Suprapubic skin (tissue), 4 donors: ENCODE measurements at regions not wholly inside any gene's neighbourhood (a gene's known extent, or its start where the extent isn't known, plus 50 kb on each side); places are given as distances from the start of the nearest gene placed in this dataset.

Experiments
- DNase-seq, 2 donors: peaks; one replicate each; pipeline ENCODE4 v3.0.0-alpha.2; 2019; ENCODE audit warnings: low spot score in 2 of 2
- H3K27ac ChIP-seq: fragments of 200-600 bp; sonication (generic); one replicate; pipeline ENCODE4 v1.5.1; 2019
- H3K27me3 ChIP-seq: fragments of 200-600 bp; sonication (generic); one replicate; pipeline ENCODE4 v1.5.1; 2019
- H3K36me3 ChIP-seq: fragments of 200-600 bp; sonication (generic); one replicate; pipeline ENCODE4 v1.5.1; 2019
- H3K4me1 ChIP-seq: fragments of 200-600 bp; sonication (generic); one replicate; pipeline ENCODE4 v1.5.1; 2019
- H3K4me3 ChIP-seq: fragments of 200-600 bp; sonication (generic); one replicate; pipeline ENCODE4 v1.5.1; 2019; ENCODE audit warnings: mild to moderate bottlenecking
- H3K9me3 ChIP-seq: fragments of 200-600 bp; sonication (generic); one replicate; pipeline ENCODE4 v1.5.1; 2019
- EP300 ChIP-seq: sonication (generic); formaldehyde crosslinking; IDR thresholded peaks from one replicate; pipeline ENCODE4 v1.6.1; 2017; ENCODE audit warnings: antibody characterized with exemption
- POLR2A ChIP-seq, 2 donors: fragments of 450-650 bp; IDR thresholded peaks; one replicate each; pipeline ENCODE4 v1.6.1; 2017; ENCODE audit warnings: antibody characterized with exemption in 2 of 2, mild to moderate bottlenecking in 2 of 2, moderate library complexity in 2 of 2
- POLR2AphosphoS5 ChIP-seq, 3 donors: sonication (generic); formaldehyde crosslinking; IDR thresholded peaks; one replicate each; pipeline ENCODE4 v1.6.1; 2017; ENCODE audit warnings: antibody characterized with exemption in 3 of 3
- WGBS: methylation state at CpG from one replicate; pipeline ENCODE4 v1.1.5; 2018; 5-methylcytosine and 5-hydroxymethylcytosine counted together
- TF ChIP-seq, protein P1 (sequence below), 2 donors: fragments of 200-600 bp in 1 of 2; fragments of 450-650 bp in 1 of 2; sonication (generic) in 1 of 2; IDR thresholded peaks; one replicate each; pipeline ENCODE4 v1.5.1; 2016 to 2019; ENCODE audit warnings: antibody characterized with exemption in 2 of 2, mild to moderate bottlenecking in 1 of 2, moderate library complexity in 1 of 2

DNA sequence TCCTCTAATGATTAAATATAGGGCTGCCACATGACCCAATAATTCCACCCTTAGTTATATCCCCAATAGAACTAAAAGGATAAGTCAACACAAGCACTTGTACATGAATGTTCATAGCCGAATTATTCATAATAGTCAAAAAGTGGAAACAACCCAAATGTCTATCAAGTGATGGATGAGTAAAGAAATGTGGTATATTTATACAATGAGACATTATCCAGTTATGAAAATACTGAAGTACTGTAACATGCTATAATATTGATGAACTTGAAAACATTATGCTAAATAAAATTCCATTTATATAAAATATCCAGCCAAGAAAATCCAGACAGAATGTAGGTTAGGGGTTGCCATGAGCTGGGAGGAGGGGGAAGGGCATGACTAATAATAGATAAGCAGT is 436.7 kb upstream of the AADAT start:
- no peaks in the 10 kb centered on the region for H3K36me3 ChIP-seq
- no peak for TF ChIP-seq POLR2A (IDR thresholded peaks at IDR 0.05)
- TF ChIP-seq POLR2AphosphoS5 (IDR thresholded peaks at IDR 0.05), result no peak
- TF ChIP-seq, protein P1, sequence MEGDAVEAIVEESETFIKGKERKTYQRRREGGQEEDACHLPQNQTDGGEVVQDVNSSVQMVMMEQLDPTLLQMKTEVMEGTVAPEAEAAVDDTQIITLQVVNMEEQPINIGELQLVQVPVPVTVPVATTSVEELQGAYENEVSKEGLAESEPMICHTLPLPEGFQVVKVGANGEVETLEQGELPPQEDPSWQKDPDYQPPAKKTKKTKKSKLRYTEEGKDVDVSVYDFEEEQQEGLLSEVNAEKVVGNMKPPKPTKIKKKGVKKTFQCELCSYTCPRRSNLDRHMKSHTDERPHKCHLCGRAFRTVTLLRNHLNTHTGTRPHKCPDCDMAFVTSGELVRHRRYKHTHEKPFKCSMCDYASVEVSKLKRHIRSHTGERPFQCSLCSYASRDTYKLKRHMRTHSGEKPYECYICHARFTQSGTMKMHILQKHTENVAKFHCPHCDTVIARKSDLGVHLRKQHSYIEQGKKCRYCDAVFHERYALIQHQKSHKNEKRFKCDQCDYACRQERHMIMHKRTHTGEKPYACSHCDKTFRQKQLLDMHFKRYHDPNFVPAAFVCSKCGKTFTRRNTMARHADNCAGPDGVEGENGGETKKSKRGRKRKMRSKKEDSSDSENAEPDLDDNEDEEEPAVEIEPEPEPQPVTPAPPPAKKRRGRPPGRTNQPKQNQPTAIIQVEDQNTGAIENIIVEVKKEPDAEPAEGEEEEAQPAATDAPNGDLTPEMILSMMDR (IDR thresholded peaks at IDR 0.05), result no peak
- no peak for TF ChIP-seq EP300
- no peak overlapping the region for H3K4me3 ChIP-seq
- no peaks in the 10 kb centered on the region for H3K4me1 ChIP-seq
- no peaks in the 10 kb centered on the region for H3K9me3 ChIP-seq
- WGBS, result 88% methylated on average over 1 of the region's 1 CpG
- DNase-seq, result no peak
- no peaks in the 10 kb centered on the region for H3K27me3 ChIP-seq
- no peak overlapping the region for H3K27ac ChIP-seq

DNA sequence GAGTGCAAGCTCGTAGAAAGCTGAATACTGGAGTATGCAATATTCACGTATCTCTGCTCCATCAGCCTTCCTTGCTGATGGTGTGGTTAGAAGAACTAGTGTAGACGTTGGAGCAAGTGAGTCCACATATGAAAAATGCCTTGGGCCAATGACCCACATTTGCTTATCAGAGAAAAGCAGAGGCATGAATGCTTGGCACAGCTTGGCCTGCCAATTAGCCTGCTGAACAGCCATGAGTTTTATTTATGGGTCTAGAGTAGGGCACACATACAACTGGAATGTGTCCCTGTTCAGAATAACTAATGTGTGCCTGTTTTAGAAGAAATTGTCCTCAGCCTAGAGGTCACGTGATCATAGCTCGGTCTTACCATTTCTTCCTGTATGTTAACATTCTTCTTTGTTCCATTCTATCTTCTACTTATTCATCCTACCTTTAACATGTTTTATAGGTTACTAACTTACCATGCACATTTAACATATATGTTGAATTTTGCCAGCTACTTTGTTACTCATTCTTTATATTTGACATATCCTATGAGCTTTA is 432.7 kb upstream of the AADAT start:
- TF ChIP-seq EP300, result no peak
- no peak for TF ChIP-seq POLR2AphosphoS5 (IDR thresholded peaks at IDR 0.05)
- no peak for TF ChIP-seq POLR2A (IDR thresholded peaks at IDR 0.05)
- TF ChIP-seq, protein P1 (IDR thresholded peaks at IDR 0.05), result no peak
- no peak for DNase-seq
- Histone ChIP-seq H3K4me3 (no peak overlapping the region), H3K27me3 (no peaks in the 10 kb centered on the region), H3K36me3 (no peaks in the 10 kb centered on the region), H3K4me1 (no peaks in the 10 kb centered on the region), H3K9me3 (peaks cover 1% of the 10 kb centered on the region), H3K27ac (no peak overlapping the region)
- 74% methylated on average over 5 of the region's 5 CpGs for WGBS

DNA sequence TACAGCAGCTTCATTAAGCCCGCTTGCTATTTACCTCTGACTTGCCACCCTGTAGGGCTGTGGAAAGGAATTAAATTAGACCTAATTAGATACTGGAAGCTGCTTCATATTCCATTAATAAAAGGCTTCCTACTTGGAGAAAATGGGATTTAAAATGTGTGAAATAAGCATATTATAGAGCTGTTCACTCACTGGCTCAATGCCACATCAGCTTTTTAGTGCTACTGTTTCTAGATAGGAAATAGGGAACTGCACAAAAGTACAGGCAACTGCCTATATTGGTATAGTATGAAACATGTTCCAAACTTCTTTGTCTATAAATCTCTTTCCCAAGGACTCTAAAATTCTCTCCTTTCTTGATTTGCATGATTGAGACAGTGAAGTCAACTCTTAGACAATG is 407.9 kb upstream of the AADAT start:
- DNase-seq, result no peak
- H3K4me1 ChIP-seq, result no peaks in the 10 kb centered on the region
- H3K36me3 ChIP-seq, result no peaks in the 10 kb centered on the region
- H3K27ac ChIP-seq, result no peak overlapping the region
- H3K27me3 ChIP-seq, result no peaks in the 10 kb centered on the region
- WGBS, result 86% methylated on average over 1 of the region's 1 CpG
- H3K4me3 ChIP-seq, result no peak overlapping the region
- TF ChIP-seq, protein P1 (IDR thresholded peaks at IDR 0.05), result no peak
- no peak for TF ChIP-seq EP300
- TF ChIP-seq POLR2A (IDR thresholded peaks at IDR 0.05), result no peak
- peaks cover 3% of the 10 kb centered on the region for H3K9me3 ChIP-seq

DNA sequence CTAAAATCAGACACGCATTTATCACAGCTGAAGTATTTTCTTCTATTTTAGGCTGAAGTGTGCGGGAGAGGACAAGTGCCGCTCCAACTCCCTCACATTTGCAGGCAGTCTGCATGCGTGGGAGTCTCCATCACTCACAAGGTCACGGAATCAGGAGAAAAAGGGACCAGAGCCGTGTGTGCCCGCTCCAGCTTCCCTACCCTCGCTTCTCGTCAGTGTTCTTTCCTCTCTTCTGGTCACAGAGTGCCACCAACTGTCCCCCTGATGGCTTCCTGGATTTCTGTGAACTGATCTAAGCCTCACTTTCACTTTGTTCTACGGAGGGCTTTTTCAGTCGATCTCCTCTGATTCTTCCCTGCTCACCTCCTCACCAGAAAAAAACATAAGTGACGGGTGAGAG is 407.4 kb upstream of the AADAT start:
- Histone ChIP-seq H3K27ac (no peak overlapping the region), H3K36me3 (no peaks in the 10 kb centered on the region), H3K9me3 (peaks cover 3% of the 10 kb centered on the region), H3K4me3 (no peak overlapping the region), H3K27me3 (no peaks in the 10 kb centered on the region), H3K4me1 (no peaks in the 10 kb centered on the region)
- 81% methylated on average over 12 of the region's 12 CpGs for WGBS
- no peak for DNase-seq
- TF ChIP-seq POLR2A (IDR thresholded peaks at IDR 0.05), result no peak

DNA sequence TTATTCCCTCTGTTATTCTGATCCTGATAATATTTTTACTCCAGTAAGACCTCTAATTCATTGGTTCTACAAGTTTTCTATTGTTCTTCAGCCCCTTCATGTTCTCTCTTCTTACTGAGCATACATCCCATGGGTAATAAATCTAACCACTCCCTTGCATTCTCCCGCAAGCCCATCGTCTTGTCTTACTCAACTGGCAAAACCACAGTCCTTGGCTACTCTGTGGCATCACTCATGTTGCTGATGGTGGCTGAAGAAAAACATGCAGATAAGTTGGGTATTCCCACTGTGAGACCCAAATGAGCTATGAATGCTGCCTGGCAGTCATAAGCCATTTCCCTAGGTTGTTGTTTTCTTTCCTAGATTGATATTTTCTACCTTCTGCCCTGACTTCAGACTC is 402.2 kb upstream of the AADAT start:
- no peaks in the 10 kb centered on the region for H3K36me3 ChIP-seq
- H3K27ac ChIP-seq, result no peak overlapping the region
- no peaks in the 10 kb centered on the region for H3K4me1 ChIP-seq
- DNase-seq, result no peak
- 64% methylated on average over 2 of the region's 2 CpGs for WGBS
- H3K4me3 ChIP-seq, result no peak overlapping the region
- no peak for TF ChIP-seq POLR2A (IDR thresholded peaks at IDR 0.05)
- TF ChIP-seq, protein P1 (IDR thresholded peaks at IDR 0.05), result no peak
- TF ChIP-seq POLR2AphosphoS5 (IDR thresholded peaks at IDR 0.05), result no peak
- TF ChIP-seq EP300, result no peak
- peaks cover 3% of the 10 kb centered on the region for H3K9me3 ChIP-seq
- no peaks in the 10 kb centered on the region for H3K27me3 ChIP-seq

DNA sequence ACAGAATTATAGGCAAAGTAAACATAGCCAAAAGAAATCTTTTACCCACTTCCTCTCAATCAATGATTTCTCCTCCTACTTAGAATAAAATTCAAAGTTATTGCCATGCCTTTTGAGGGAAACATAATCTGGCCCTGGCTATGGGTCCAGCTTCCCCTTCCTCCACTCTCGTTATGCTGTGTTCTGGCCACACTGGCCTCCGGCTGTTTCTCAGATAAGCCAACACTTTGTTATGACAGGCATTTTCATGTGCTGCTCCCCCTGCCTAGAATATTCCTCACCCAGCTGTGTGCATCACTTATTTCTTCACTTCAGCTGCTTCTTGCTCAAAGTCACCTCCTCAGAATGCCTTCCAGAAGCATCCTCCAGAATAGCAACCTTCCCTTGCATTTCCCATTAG is 386.6 kb upstream of the AADAT start:
- WGBS, result 61% methylated on average over 2 of the region's 2 CpGs
- Histone ChIP-seq H3K4me1 (no peaks in the 10 kb centered on the region), H3K27ac (no peak overlapping the region), H3K9me3 (no peaks in the 10 kb centered on the region), H3K27me3 (no peaks in the 10 kb centered on the region), H3K36me3 (no peaks in the 10 kb centered on the region), H3K4me3 (no peak overlapping the region)
- no peak for DNase-seq
- no peak for TF ChIP-seq POLR2A (IDR thresholded peaks at IDR 0.05)
- TF ChIP-seq, protein P1 (IDR thresholded peaks at IDR 0.05), result no peak
- TF ChIP-seq EP300, result no peak
- TF ChIP-seq POLR2AphosphoS5 (IDR thresholded peaks at IDR 0.05), result no peak
